ENCODE measurements at regions not wholly inside any gene's neighbourhood (a gene's known extent, or its start where the extent isn't known, plus 50 kb on each side); places are given as distances from the start of the nearest gene placed in this dataset.

GRCh38 chr13:80744147-80744914 lies 403.4 kb upstream of the SPRY2 start:
- TF ChIP-seq POLR2A (IDR thresholded peaks at IDR 0.05) (no peak), CTCF (IDR thresholded peaks at IDR 0.05) (no peak)
